HG02938 (cell line): ENCODE measurements at regions not wholly inside any gene's neighbourhood (a gene's known extent, or its start where the extent isn't known, plus 50 kb on each side); places are given as distances from the start of the nearest gene placed in this dataset.

Source experiments
- ATAC-seq: cut with Tn5 transposase; IDR thresholded peaks from one replicate; pipeline ENCODE4 v1.9.1; 2021; ENCODE audit warnings: mild to moderate bottlenecking, moderate library complexity; ENCODE audit not compliant: unreplicated experiment

DNA sequence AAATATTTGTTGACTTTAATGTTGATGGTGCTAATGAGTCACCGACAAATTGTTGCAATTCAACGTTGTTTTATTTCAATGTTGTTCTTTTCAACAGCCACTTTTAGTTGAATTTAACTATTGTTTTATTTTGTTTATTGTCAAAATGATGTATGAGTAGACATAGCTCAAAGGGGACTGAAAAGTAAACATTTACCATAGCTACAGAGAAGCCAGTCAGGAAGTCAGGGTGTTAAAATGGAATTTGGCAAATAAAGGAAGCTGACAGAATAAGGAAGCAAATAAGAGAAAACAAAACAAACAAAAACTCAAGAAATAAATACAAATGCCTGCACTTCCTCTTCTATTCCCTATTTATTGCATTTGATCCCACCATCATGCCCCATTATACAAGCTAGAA, 648.4 kb upstream of the HTR2C start:
- no peak for ATAC-seq

DNA sequence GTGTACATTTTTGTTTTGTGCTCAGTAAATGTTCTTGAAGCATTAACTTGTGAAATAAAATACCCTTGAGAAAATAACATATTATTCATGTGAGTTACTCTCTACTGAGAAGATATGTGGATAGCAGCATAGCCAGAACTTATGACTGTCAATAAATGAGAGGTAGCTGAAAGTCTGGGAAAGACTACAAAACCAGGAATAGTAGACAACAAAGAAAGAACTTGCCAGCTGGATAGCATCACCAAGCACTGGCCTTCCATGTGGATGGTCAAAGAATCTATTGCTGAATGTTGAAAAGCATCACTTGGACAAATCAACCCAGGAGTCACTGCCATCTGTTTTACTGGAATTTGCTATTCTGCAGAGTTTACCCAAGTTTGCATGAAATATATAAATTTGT, 650.0 kb upstream of the HTR2C start:
- ATAC-seq, result no peak

DNA sequence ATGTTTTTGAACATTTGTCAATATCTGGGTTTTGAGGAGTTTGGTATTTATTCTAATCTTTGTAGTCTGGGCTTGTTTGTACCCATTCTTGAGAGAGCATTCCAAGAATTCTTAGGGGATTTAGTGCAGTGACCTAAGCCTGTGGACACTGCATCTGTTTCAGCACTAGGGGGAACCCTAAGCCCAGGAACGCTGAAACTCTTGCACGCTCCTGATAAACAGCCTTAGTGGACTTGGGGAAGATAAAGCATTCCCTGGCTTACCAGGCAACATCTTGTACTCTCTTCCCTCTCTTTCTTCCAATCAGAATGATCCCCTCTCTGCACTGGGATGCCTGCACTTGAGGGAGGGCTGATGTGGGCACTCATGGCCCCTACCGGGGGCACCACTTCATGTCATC, 654.9 kb upstream of the HTR2C start:
- no peak for ATAC-seq

DNA sequence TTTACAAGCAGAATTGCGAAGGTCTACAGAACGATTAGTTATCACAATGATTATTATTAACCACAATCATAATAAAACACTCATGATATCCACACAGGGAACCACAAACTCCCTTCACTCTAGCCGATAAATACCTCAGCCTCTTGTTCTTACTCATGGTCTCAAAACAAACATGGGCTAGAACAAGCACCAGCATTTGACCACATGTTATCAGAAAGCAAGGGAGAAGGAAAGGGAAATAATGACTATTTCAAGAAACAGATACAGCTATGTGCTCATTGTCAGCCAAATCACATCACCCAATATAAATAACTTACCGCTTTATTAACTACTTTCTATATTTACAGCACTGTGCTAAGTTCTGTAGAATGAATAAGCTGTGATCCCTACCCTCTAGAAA, 663.2 kb upstream of the HTR2C start:
- ATAC-seq, result no peak

DNA sequence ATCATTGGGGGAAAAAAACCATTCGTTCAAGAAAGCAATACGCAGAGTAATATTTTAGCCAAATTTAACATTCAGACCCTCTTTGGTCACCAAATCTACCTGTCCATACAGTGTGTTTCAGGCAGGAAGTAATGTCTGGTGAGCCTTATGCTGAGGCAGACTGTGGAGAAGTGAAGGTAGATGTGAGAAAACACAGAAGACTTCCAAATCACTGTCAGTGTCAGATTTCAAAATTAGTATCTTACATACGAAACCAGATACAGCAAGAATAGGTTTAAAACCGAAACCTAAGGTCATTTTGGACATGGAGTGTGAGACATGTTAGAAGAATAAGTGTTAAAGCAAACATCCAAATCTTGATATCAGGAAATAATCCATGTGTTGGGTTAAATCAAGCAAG, 664.5 kb upstream of the HTR2C start:
- no peak for ATAC-seq

DNA sequence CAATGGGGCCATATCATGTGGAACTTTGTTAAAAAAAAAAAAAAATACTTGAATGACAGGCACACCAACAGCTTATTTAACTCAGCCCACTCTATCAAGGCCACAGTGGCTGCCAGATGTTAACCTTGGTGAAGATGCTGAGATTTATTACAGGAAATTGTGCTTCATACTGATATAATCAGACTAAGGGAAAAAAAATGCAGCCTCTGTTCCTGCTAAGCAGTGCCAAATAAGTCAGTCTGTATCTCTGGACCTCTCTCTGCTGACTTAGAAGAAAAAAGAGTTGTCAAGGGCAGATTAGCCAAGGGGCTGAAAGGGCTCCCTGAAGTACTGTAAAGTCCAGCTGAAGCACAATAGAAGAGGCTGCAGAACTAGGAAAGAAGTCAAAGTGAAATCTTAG, 677.7 kb upstream of the HTR2C start:
- no peak for ATAC-seq

DNA sequence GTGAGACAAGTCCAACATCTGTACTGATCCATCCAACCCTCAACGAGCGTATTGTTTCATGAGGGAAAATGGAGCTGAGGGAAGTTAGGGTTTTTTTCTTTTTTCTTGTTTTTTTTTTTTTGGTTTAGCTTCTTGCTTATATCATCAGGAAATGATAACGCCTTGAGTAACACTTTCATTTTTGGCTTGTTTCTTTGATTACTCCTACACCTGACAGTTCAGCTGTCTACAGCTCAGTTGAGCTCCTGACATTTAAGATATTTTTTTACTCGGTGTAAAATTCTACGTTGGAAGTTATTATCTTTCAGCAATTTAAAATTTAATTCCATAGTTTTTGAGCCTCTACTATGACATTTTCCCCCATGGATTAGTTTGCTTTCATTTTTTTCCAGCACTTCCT, 691.0 kb upstream of the HTR2C start:
- ATAC-seq, result no peak

DNA sequence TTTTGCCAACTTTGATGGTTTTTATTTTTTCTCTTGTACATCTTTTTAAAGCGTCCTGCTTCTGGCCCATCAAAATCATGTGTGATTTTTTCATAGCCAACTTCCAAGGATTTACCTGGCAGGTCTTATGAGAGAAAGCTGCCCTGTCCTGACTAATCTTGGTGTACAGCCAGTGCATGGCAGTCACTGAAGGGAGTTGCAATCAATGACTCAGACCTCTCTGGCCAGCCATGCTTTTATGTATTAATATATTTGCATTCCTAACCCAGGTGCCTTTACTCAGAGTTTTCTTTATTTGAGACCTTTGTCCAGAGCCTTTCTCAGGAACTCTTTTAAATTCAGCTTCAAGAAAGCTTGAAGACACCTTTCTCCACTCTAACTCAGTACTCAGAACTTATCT, 691.5 kb upstream of the HTR2C start:
- ATAC-seq, result no peak

DNA sequence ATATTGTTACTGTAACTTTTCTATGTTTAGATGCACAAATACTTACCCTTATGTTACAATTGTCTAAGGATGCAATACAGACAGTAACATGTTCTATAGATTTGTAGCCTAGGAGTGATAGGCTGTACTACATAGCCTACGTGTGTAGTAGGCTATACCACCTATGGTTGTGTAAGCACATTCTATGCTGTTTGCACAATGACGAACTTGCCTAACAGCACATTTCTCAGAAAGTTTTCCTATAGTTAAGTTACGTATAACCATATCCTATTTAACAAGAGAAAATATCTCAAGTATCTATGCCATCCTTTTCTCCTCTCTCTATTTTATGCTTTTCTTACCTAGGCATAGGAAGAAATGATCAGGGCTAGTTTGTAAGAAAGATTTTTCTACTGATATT, 710.8 kb upstream of the HTR2C start:
- ATAC-seq, result no peak

DNA sequence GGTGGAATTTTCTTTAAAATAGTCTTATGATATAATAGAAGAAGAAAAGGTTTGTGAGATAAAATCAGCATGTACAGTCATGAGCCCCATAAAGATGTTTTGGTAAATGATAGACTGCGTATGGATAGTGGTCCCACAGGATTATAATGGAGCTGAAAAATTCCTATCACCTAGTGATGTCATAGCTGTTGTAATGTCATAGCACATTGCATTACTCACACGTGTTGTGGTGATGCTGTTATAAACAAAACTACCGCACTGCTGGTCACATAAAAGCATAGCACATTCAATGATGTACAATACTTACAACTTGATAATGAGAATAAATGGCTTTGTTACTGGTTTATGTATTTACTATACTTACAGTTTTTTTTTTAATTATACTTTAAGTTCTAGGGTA, 715.2 kb upstream of the HTR2C start:
- no peak for ATAC-seq

DNA sequence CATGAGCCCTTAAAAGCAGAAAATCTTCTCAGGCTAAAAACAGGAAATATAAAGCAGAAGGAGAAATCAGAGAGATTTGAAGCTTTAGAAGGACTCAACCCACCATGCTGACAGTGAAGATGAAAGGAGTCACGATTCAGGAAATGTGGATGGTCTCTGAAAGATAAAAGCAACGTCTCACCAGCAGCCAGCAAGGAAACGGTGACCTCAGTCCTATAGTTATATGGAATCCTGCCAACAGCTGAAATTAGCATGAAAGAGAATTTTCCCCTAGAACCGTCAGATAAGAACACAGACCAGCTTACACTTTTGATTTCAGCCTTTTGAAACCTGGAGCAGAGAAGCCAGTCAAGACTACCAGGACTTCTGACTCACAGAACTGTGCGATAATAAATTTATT, 715.7 kb upstream of the HTR2C start:
- no peak for ATAC-seq

DNA sequence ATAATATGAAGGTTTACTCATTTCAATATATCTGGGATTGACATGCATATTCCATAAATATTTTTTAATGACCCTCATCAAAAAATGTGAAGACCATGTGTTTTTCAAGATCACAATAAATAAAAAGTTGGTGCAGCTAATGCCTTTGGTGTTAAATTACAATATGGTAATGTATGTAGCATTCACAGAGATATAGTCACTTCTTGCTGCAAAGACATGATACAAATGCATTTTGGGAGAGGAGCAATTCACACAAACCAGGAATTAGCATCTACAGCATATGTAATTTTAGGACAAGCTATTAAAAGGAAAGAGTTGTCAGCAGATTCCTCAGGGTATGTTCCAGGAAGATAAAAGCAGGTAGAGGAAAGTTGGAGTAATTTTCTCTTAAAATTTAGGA, 734.5 kb upstream of the HTR2C start:
- no peak for ATAC-seq

DNA sequence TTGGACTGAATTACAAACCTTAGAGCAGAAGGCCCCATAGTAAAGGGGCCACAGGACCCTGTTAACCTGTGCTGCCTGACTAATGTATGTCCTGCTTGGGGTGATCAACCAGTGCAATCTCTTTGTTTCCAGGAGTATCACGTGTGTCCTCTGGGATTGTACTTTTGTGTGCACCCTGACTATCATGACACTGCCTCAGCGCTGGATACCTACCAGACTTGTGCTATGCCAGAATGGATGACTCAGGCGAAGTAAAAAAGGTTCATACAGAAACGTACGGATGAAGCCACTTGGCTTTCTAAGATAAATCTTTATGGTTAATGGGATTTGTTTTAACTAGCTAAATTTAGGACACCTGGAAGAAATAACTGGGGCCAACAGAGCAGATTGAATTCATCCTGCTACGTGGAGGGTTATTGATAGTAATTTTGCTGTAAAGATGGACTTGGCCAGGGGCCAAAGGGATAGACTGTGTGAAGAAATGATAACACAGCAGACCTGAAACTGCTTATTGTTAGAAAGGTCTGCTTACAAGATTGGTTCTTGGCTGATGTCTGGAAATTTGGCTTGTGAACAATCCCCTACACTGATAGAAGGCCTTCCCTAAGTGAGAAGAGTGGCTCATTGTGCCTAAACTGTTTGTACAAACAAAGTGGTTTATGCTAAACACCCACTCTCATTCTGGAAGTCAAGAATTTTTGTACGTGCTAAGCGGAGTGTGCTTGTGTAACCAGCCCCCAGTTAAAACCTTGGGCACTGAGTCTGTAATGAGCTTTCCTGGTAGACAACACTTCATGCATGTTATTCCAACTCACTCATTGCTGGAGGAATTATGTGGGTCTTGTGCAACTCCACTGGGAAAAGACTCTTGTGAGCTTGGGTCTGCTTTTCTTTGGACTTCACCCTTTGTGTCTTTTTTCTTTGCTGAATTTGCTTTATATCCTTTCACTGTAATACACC, 750.5 kb upstream of the HTR2C start:
- ATAC-seq, result no peak

DNA sequence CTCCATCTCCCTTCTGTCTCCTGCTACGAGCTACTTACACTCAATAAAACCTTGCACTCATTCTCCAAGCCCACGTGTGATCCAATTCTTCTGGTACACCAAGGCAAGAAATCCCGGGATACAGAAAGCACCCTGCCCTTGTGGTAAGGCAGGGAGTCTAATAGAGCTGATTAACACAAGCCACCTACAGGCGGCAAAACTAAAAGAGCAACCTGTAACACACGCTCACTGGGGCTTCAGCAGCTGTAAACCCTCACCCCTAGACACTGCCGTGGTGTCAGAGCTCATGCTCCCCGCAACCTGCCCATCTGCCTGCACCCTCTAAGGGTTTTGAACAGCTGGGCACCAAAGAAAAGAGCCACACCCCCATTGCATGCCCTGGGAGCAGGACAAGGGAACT, 755.4 kb upstream of the HTR2C start:
- ATAC-seq, result no peak

DNA sequence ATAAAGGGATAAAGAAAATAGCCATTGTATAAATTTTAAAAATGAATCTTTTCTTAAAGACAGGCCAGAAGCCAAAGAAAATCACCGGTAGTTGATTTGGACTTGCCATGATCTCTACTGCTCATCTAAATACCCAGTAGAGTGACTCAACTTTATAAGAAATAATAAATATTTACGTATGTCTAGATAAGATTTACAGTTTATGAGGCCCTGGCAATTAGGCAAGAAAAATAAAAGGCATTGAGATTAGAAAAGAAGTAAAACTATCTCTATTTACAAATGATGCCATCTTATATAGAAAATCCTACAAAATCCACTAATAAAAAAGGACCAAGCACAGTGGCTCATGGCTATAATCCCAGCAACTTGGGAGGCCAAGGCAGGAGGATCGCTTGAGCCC, 765.5 kb upstream of the HTR2C start:
- ATAC-seq, result no peak

DNA sequence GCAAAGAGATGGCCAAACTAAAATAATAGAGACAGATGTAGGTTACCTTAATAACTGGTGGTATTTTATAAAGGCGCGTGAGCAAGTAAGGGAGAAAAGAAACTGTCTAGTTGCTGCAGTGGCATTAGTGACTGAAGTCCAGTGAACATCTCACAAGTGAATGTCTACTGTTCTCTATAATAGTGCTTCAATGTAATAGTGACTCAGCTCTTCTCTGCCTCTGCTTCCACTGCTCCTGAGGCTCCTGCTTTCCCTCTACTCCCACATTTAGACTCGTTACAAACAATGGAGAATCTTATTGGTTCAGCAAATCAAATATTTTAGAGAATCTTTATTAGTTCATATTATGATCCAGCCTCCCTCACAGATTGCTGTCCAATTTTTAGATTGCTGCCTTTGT, 779.1 kb upstream of the HTR2C start:
- ATAC-seq, result no peak

DNA sequence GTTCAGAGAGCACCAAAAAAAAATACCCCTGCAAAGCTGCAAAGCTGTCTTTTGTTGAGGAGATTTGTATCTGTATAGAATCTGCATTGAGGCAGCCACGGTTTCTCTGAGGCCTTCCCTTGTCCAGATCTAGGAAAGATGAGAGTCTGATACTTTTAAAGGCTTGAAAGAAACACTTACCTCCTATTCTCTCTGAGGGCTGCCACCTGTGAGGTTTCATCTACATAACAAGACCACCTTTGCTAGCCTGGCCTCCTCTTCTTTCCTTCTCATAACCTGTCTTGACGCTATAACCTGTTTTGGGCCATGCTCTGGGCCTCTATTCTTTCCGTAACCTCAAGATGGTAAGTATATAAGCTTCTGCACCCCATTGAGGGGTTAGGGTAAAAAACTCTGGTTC, 779.6 kb upstream of the HTR2C start:
- no peak for ATAC-seq

DNA sequence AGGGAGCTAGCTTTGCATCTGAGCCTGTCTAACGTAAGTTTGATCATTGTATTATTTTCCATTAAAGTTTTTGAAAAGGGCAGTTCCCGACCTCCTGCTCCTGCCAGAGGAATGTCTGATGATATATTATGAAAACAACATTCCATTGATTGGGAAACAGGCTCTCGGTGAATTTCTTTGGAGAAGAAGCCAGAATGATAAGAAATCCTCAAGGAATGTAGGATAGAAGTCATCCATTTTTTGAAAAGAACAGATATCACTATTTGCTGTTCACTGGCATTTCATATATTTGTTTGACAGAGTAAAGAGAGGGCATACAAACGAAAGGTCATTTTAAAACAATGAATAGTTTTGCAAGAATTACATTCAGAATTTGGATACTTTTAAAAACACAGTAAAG, 781.0 kb upstream of the HTR2C start:
- no peak for ATAC-seq

DNA sequence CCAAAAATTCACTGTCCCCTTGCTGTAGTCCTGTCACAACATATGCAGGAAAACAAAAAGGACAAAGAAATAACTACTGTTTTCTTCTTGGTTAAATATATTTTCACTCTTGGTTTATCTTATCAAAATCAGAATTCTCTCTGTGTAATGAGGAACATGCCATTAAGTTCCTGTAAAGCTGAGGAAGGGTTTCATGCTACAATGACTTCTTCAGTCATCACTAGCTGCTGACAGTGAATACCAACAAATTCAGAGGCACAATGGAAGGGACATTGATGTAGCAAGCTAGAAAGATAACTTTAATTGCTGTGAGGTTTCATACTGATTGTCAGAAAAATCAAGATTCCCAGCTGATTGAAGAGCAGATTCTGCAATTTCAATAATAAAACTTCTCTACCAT, 782.9 kb upstream of the HTR2C start:
- no peak for ATAC-seq

DNA sequence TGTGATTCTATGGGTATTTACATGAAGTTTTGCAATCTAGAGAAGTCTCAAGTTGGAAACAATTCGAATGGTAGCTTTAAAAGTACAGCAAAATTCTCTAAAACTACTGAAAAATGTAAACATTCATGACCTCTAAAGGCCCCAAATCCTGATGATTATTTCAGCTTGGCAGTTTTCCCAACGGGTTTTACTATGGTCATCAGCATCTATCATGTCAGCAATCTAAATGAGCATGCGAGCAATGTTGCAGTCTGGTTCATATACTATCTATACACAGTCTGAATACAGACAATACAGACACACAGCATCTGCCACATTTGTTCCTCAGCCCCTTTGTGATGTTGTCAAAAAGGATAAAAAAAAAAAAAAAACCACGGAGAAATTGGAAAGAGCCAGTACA, 790.3 kb upstream of the HTR2C start:
- ATAC-seq, result no peak

DNA sequence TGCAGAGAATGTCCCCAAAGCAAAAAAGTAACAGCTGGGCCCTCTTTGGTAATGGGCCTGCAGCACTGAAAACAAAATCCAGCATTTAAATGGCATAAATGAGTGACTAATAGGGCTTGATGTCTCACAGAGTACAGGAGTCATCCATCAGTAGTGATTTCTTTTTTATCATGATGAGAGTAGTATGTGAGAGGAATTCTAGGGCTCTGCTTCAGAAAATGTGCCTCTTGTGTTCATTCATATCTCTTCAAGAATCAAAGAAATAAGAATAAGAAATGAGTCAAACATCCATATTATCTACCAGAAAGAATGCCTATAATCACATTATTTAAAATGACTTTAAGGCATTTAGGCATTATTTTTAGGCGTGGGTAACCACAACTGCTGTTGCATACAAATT, 792.9 kb upstream of the HTR2C start:
- no peak for ATAC-seq

DNA sequence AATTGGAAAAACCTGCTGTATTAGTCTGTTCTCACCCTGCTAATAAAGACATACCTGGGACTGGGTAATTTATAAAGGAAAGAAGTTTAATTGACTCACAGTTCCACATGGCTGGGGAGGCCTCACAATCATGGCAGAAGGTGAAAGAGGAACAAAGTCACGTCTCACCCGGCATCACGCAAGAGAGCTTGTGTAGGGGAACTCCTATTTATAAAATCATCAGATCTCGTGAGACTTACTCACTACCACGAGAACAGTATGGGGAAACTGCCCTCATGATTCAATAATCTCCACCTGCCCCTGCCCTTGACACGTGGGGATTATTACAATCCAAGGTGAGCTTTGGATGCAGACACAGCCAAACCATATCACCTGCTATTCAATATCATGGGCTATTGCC, 799.1 kb upstream of the HTR2C start:
- peak; percentile 62 for ATAC-seq

DNA sequence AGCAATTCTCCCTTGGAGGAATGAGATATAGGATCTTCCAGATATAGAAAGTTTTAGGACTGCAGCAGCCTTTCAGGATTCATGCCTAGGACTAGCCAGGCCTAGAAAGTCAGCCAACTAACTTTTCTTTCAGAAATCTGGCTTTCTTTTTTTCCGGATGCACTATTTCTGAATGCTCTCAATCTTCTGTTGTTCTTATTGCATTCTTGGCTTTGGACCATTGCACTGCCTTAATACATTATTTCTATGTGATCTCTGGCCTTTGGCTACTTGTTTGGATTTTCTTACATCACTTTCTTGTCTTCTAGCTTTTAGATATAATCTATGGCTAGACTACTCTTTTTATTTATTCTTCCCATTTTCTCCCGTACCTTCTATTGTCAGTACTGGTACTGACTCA, 813.1 kb upstream of the HTR2C start:
- no peak for ATAC-seq
